ENCODE measurements at regions not wholly inside any gene's neighbourhood (a gene's known extent, or its start where the extent isn't known, plus 50 kb on each side); places are given as distances from the start of the nearest gene placed in this dataset.
A peak's percentile ranks its signal among the peaks of the same experiment; 100 is the strongest.

DNA sequence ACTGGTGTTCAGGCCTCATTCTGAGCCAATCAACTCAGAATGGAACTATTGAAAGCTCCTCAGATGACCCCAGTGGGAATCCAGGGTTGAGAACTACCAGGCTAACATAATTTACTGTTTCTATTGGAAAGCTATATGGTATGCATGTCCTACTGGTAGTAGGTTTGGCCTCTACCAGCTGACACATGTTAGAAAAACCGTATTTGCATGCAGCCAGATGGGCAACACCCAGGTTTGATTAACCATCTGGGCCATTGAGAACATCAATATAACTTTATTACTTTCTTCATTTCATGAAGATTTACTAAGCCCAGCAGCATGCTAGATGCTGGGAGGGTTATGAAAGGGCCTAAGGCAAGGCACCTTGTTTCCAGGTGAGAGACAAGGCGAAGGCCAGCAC lies 181.4 kb upstream of the PARP11 start:
- H3K4me1 ChIP-seq, result no peaks in the 10 kb centered on the region
- H3K36me3 ChIP-seq, result no peaks in the 10 kb centered on the region
- H3K4me3 ChIP-seq, result no peak overlapping the region
- H3K9me3 ChIP-seq, result no peaks in the 10 kb centered on the region
- H3K27me3 ChIP-seq, result no peaks in the 10 kb centered on the region
- H3K27ac ChIP-seq, result no peak overlapping the region
- TF ChIP-seq POLR2A (IDR thresholded peaks at IDR 0.05) (no peak), CTCF (IDR thresholded peaks at IDR 0.05) (no peak), POLR2AphosphoS5 (IDR thresholded peaks at IDR 0.05; ENCODE audit: insufficient read depth in 1 of 2, low read depth in 1 of 2) (no peak)
- DNase-seq (ENCODE audit: extremely low spot score in 2 of 2), result no peak
- intact Hi-C loops (cut with DNase I), result no loop called here

- H3K4me3 ChIP-seq, result no peak overlapping the region
- DNase-seq (ENCODE audit: extremely low spot score in 2 of 2), result no peak
- no peaks in the 10 kb centered on the region for H3K27me3 ChIP-seq
- intact Hi-C loops (cut with DNase I), result no loop called here
- no peaks in the 10 kb centered on the region for H3K9me3 ChIP-seq
- H3K4me1 ChIP-seq, result no peaks in the 10 kb centered on the region
- H3K27ac ChIP-seq, result no peak overlapping the region
- no peaks in the 10 kb centered on the region for H3K36me3 ChIP-seq
- TF ChIP-seq POLR2AphosphoS5 (IDR thresholded peaks at IDR 0.05; ENCODE audit: insufficient read depth in 1 of 2, low read depth in 1 of 2) (no peak), POLR2A (IDR thresholded peaks at IDR 0.05) (no peak), CTCF (IDR thresholded peaks at IDR 0.05) (no peak)
Measured at GRCh38 chr12:4052691-4053090, 179.5 kb upstream of the PARP11 start.

- H3K4me1 ChIP-seq, result no peaks in the 10 kb centered on the region
- H3K27me3 ChIP-seq, result no peaks in the 10 kb centered on the region
Measured at GRCh38 chr12:4051596-4051995, 178.4 kb upstream of the PARP11 start.

GRCh38 chr12:4050340-4050739 lies 177.1 kb upstream of the PARP11 start:
- TF ChIP-seq POLR2A (IDR thresholded peaks at IDR 0.05) (no peak), POLR2AphosphoS5 (IDR thresholded peaks at IDR 0.05; ENCODE audit: insufficient read depth in 1 of 2, low read depth in 1 of 2) (no peak), CTCF (IDR thresholded peaks at IDR 0.05) (no peak)
- no peak overlapping the region for H3K27ac ChIP-seq
- intact Hi-C loops (cut with DNase I), result no loop called here
- no peaks in the 10 kb centered on the region for H3K36me3 ChIP-seq
- H3K9me3 ChIP-seq, result no peaks in the 10 kb centered on the region
- H3K27me3 ChIP-seq, result no peaks in the 10 kb centered on the region
- H3K4me1 ChIP-seq, result no peaks in the 10 kb centered on the region
- no peak for DNase-seq (ENCODE audit: extremely low spot score in 2 of 2)
- no peak overlapping the region for H3K4me3 ChIP-seq

More at GRCh38 chr12:4051596-4051995, 178.4 kb upstream of the PARP11 start:
- Histone ChIP-seq H3K36me3 (no peaks in the 10 kb centered on the region), H3K4me3 (no peak overlapping the region), H3K27ac (no peak overlapping the region), H3K9me3 (no peaks in the 10 kb centered on the region)
- TF ChIP-seq POLR2A (IDR thresholded peaks at IDR 0.05) (no peak), POLR2AphosphoS5 (IDR thresholded peaks at IDR 0.05; ENCODE audit: insufficient read depth in 1 of 2, low read depth in 1 of 2) (no peak), CTCF (IDR thresholded peaks at IDR 0.05) (no peak)
- intact Hi-C loops (cut with DNase I), result no loop called here
- no peak for DNase-seq (ENCODE audit: extremely low spot score in 2 of 2)

GRCh38 chr12:4049298-4050080 lies 176.3 kb upstream of the PARP11 start:
- intact Hi-C loops (cut with DNase I), result loop anchor here (10.0 kb wide), 1 partner anchor 55 kb away; no protein-coding TSS in a partner anchor
- no peaks in the 10 kb centered on the region for H3K36me3 ChIP-seq

More at GRCh38 chr12:4049298-4050080, 176.3 kb upstream of the PARP11 start:
- H3K4me1 ChIP-seq, result no peaks in the 10 kb centered on the region
- no peak for TF ChIP-seq POLR2A (IDR thresholded peaks at IDR 0.05)
- no peak for TF ChIP-seq CTCF (IDR thresholded peaks at IDR 0.05)
- TF ChIP-seq POLR2AphosphoS5 (IDR thresholded peaks at IDR 0.05; ENCODE audit: insufficient read depth in 1 of 2, low read depth in 1 of 2), result no peak
- DNase-seq (ENCODE audit: extremely low spot score in 2 of 2), result peak in 1 of 2 donors; percentile 74
- no peaks in the 10 kb centered on the region for H3K27me3 ChIP-seq
- no peak overlapping the region for H3K27ac ChIP-seq
- H3K9me3 ChIP-seq, result no peaks in the 10 kb centered on the region
- no peak overlapping the region for H3K4me3 ChIP-seq
